ENCODE measurements at regions not wholly inside any gene's neighbourhood (a gene's known extent, or its start where the extent isn't known, plus 50 kb on each side); places are given as distances from the start of the nearest gene placed in this dataset.
"Not testable (repeated sequence)": the region's sequence is repeated elsewhere in the genome, so short reads cannot be mapped to it uniquely, and the experiment has no call there.

GRCh38 chr10:4294996-4295792 is 510.2 kb upstream of the KLF6 start:
- no peak for DNase-seq (ENCODE audit: low read depth)

- no peak for DNase-seq (ENCODE audit: low read depth)
Measured at GRCh38 chr10:4294271-4294670, 509.3 kb upstream of the KLF6 start.

GRCh38 chr10:4291990-4292389 is 507.0 kb upstream of the KLF6 start:
- DNase-seq (ENCODE audit: low read depth), result no peak

- no peak for DNase-seq (ENCODE audit: low read depth)
Measured at GRCh38 chr10:4285121-4285520, 500.1 kb upstream of the KLF6 start.

GRCh38 chr10:4283846-4284610 is 499.0 kb upstream of the KLF6 start:
- DNase-seq (ENCODE audit: low read depth), result no peak

- no peak for DNase-seq (ENCODE audit: low read depth)
Measured at GRCh38 chr10:4282496-4282895, 497.5 kb upstream of the KLF6 start.

- DNase-seq (ENCODE audit: low read depth), result no peak
Measured at GRCh38 chr10:4281190-4281825, 496.3 kb upstream of the KLF6 start.

- DNase-seq (ENCODE audit: low read depth), result no peak
Measured at GRCh38 chr10:4280461-4281189, 495.6 kb upstream of the KLF6 start.

- no peak for DNase-seq (ENCODE audit: low read depth)
Measured at GRCh38 chr10:4279655-4280054, 494.6 kb upstream of the KLF6 start.

- no peak for DNase-seq (ENCODE audit: low read depth)
Measured at GRCh38 chr10:4278186-4278585, 493.2 kb upstream of the KLF6 start.

GRCh38 chr10:4276151-4276550 is 491.1 kb upstream of the KLF6 start:
- DNase-seq (ENCODE audit: low read depth), result no peak

- not testable (repeated sequence) for DNase-seq (ENCODE audit: low read depth)
Measured at GRCh38 chr10:4274671-4275070, 489.7 kb upstream of the KLF6 start.

GRCh38 chr10:4271193-4271592 is 486.2 kb upstream of the KLF6 start:
- DNase-seq (ENCODE audit: low read depth), result no peak

- DNase-seq (ENCODE audit: low read depth), result no peak
Measured at GRCh38 chr10:4270116-4270515, 485.1 kb upstream of the KLF6 start.

GRCh38 chr10:4268490-4268889 is 483.5 kb upstream of the KLF6 start:
- not testable (repeated sequence) for DNase-seq (ENCODE audit: low read depth)

- no peak for DNase-seq (ENCODE audit: low read depth)
Measured at GRCh38 chr10:4267086-4267773, 482.2 kb upstream of the KLF6 start.

- no peak for DNase-seq (ENCODE audit: low read depth)
Measured at GRCh38 chr10:4266416-4267085, 481.5 kb upstream of the KLF6 start.

GRCh38 chr10:4265964-4266363 is 481.0 kb upstream of the KLF6 start:
- no peak for DNase-seq (ENCODE audit: low read depth)

- no peak for DNase-seq (ENCODE audit: low read depth)
Measured at GRCh38 chr10:4264209-4264865, 479.3 kb upstream of the KLF6 start.

- DNase-seq (ENCODE audit: low read depth), result no peak
Measured at GRCh38 chr10:4263601-4263921, 478.6 kb upstream of the KLF6 start.

All from activated T-cell treated with anti-CD3 and anti-CD28 coated beads for 48 hours (primary cell).